ENCODE measurements at regions not wholly inside any gene's neighbourhood (a gene's known extent, or its start where the extent isn't known, plus 50 kb on each side); places are given as distances from the start of the nearest gene placed in this dataset.
A peak's percentile ranks its signal among the peaks of the same experiment; 100 is the strongest.

DNA sequence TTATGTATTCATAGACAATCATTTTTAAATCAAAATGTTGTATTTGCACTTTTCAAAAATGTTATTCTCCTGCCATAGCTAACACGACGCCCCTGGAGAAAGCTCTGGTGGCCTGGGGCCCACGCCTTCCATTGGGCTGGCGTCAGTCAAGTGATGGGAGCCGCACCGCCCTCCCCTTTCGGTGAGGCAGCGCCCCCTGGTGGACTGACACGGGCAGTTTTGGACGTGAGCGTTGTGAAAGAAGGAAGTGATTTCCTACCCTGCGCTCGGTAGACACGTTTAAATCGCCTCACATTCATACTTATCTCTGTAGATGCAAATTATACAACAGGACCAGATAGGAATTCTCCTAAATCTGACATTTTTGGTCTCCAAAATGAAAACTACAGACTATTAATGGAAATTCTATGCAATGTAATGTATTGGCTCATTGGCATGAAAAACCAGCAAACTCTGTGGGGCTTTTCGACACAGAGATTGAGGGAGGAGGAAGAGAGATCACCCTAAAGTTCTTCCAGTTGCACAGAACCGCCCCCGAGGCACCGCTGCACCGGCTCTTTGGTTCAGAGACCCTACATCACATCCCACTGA lies 326.2 kb upstream of the SOX11 start:
- TF ChIP-seq, protein P1, sequence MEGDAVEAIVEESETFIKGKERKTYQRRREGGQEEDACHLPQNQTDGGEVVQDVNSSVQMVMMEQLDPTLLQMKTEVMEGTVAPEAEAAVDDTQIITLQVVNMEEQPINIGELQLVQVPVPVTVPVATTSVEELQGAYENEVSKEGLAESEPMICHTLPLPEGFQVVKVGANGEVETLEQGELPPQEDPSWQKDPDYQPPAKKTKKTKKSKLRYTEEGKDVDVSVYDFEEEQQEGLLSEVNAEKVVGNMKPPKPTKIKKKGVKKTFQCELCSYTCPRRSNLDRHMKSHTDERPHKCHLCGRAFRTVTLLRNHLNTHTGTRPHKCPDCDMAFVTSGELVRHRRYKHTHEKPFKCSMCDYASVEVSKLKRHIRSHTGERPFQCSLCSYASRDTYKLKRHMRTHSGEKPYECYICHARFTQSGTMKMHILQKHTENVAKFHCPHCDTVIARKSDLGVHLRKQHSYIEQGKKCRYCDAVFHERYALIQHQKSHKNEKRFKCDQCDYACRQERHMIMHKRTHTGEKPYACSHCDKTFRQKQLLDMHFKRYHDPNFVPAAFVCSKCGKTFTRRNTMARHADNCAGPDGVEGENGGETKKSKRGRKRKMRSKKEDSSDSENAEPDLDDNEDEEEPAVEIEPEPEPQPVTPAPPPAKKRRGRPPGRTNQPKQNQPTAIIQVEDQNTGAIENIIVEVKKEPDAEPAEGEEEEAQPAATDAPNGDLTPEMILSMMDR (conservative IDR thresholded peaks at IDR 0.05; ENCODE audit: low read length), result peak; percentile 72
- TF ChIP-seq EZH2phosphoT487 (IDR thresholded peaks at IDR 0.05; ENCODE audit: borderline replicate concordance), result no peak
